ENCODE measurements at regions not wholly inside any gene's neighbourhood (a gene's known extent, or its start where the extent isn't known, plus 50 kb on each side); places are given as distances from the start of the nearest gene placed in this dataset.

DNA sequence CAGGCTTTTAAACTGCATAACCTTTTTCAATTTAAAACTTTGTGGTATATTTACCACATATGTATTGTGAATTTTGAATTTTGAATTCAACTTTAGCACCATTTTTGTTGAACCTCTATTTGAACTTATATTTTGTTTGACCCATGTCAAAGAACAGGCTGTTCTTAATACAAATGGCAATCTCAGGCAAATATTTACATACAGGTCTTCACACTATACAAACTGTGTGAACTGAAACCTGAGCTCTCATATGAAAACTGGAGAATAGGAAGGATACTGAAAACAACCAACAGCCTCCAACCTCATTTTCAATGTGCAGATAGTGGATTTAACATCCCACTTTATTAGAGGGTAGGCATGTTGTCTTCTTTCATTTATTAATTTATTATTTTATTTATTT is 491.8 kb downstream of the KCNJ3 start:
- no peak for FAIRE-seq
- TF ChIP-seq, protein P1, sequence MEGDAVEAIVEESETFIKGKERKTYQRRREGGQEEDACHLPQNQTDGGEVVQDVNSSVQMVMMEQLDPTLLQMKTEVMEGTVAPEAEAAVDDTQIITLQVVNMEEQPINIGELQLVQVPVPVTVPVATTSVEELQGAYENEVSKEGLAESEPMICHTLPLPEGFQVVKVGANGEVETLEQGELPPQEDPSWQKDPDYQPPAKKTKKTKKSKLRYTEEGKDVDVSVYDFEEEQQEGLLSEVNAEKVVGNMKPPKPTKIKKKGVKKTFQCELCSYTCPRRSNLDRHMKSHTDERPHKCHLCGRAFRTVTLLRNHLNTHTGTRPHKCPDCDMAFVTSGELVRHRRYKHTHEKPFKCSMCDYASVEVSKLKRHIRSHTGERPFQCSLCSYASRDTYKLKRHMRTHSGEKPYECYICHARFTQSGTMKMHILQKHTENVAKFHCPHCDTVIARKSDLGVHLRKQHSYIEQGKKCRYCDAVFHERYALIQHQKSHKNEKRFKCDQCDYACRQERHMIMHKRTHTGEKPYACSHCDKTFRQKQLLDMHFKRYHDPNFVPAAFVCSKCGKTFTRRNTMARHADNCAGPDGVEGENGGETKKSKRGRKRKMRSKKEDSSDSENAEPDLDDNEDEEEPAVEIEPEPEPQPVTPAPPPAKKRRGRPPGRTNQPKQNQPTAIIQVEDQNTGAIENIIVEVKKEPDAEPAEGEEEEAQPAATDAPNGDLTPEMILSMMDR (IDR thresholded peaks at IDR 0.05; ENCODE audit: insufficient read depth, missing control alignments) = no peak

DNA sequence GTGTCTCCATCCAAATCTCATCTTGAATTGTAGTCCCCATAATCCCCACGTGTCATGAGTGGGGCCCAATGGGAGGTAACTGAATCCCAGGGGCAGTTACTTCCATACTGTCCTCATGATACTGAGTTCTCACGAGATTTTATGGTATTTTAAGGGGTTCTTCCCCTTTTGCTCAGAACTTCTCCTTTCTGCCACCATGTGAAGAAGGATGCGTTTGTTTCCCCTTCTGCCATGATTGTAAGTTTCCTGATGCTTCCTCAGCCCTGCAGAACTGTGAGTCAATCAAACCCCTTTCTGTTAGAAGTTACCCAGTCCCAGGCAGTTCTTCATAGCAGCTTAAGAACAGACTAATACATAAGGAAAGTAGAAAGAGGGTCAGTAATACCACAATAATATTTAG is 480.4 kb downstream of the KCNJ3 start:
- FAIRE-seq (no peak), DNase-seq (ENCODE audit: insufficient read length, low spot score) (no peak)
- TF ChIP-seq, protein P1 (IDR thresholded peaks at IDR 0.05; ENCODE audit: insufficient read depth, missing control alignments) = no peak

More for the DNA sequence above, 491.8 kb downstream of the KCNJ3 start:
- no peak for DNase-seq (ENCODE audit: insufficient read length, low spot score)

DNA sequence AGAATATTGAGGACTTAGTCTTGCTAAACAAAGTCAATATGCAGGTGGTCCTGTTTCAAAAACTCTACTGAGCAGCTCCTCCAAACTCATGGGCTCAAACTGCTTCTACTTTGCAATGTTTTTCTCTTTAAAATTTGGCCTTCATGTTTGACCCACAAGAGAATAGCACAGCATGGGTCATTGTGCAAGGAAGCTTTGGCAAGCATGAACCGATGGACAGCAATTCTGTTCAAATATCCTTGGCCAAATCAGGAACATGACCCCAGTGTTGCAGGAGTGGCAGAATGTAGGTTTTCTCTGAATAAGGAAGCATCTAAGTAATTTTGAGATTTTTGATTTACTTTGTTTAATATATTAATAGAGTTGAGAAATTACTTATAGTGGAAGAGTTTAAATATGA is 477.9 kb downstream of the KCNJ3 start:
- FAIRE-seq (no peak), DNase-seq (ENCODE audit: insufficient read length, low spot score) (no peak)
- TF ChIP-seq, protein P1 (IDR thresholded peaks at IDR 0.05; ENCODE audit: insufficient read depth, missing control alignments) = no peak

DNA sequence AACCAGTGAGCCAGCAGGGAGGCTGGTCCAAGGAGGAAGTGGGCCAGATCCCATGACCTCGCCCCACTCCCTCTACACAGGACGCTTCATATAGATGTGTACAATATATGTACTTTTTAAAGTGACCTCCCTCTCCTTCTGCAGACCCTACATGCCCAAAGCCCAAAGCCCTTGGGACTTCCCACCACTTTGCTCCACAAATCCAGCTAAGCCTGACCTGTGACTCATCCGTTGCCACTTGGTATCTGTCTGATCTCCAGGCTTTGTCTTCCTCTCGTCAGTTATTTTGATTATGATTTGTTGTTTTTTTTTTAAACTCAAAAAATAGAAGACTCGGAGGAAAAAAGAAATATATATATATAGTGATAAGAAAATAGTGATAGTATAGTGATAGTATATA is 470.8 kb downstream of the KCNJ3 start:
- FAIRE-seq (no peak), DNase-seq (ENCODE audit: insufficient read length, low spot score) (no peak)
- TF ChIP-seq, protein P1 (IDR thresholded peaks at IDR 0.05; ENCODE audit: insufficient read depth, missing control alignments) = no peak

DNA sequence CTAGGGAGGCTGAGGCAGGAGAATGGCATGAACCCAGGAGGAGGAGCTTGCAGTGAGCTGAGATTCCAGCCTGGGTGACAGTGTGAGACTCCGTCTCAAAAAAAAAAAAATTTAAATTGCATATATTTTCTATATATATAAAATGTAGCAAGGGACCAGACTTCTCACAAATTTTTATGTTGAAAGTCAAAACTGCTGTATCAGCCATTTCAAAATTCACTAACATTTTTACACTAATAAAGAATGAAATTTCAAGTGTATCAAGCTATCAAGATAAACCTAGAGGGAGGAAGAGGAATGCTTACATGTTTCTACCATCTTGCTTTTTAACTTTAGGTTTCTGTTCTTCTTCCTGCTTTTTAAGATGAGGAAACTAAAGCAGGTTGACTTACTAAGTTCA is 464.0 kb downstream of the KCNJ3 start:
- FAIRE-seq (no peak), DNase-seq (ENCODE audit: insufficient read length, low spot score) (no peak)
- TF ChIP-seq, protein P1 (IDR thresholded peaks at IDR 0.05; ENCODE audit: insufficient read depth, missing control alignments) = no peak

DNA sequence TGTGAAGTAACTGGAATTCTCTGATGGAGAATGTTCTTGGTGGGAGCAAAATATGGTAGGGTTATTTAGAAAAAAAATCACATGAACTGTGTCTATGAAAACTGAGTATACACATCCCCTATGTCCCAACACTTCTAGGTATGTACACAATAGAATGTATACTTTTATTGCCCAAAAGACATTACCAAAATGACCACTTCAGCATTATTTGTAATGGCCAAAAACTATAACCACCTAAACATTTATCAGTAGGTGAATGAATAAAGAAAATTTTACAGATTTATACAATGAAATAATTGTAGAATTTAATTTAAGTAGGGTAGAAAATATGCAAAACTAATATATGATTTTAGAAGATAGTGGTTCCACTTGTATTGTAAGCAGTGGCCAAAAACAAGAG is 462.8 kb downstream of the KCNJ3 start:
- DNase-seq (ENCODE audit: insufficient read length, low spot score) (no peak), FAIRE-seq (no peak)
- TF ChIP-seq, protein P1 (IDR thresholded peaks at IDR 0.05; ENCODE audit: insufficient read depth, missing control alignments) = no peak

DNA sequence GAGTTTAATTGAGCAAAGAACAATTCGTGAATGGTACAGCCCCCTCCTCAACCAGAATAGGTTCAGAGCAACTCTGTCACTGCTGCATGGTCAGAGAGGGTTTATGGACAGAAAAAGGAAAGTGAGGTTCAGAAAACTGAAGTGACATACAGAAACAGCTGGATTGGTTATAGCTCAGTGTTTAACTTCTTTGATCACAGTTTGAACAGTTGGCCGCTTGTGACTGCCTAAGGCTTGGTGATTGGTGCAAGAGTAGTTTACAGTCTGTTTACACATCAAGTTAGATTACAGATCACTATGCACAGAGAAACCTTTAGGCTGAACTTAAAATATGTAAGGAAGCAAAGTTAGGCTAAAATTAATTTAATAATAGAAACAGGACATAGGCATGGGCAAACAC is 459.2 kb downstream of the KCNJ3 start:
- TF ChIP-seq, protein P1 (IDR thresholded peaks at IDR 0.05; ENCODE audit: insufficient read depth, missing control alignments) = no peak
- FAIRE-seq = no peak
- DNase-seq (ENCODE audit: insufficient read length, low spot score) = no peak

All from D721Med (cell line).